GM12872 (cell line): ENCODE measurements at regions not wholly inside any gene's neighbourhood (a gene's known extent, or its start where the extent isn't known, plus 50 kb on each side); places are given as distances from the start of the nearest gene placed in this dataset.

ENCODE experiments used
- CTCF ChIP-seq: IDR thresholded peaks from 3 replicates; pipeline ENCODE4 v1.5.1; 2011; ENCODE audit warnings: low read depth, mild to moderate bottlenecking, low read length, moderate library complexity; ENCODE audit not compliant: insufficient read depth

DNA sequence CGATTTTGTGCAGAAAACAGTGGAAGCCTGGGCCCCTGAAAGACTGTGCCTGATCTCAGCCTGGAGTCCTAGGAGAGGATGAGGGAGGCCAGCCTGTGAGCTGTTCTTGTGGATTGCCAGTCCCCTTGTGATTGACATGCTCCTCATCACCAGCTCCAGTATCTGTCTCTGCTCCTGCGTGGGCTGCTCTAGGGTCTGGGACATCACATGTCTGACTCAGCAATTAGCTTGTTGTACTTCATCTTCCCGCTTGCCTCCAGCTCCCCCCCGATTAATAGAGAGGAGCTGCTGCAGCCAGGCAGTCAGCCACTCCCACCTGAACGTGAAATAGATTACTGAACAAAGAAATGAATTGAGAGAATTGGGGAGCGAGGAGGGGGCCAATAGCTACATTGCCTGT is 99.6 kb upstream of the TBX20 start:
- TF ChIP-seq CTCF: no peak

DNA sequence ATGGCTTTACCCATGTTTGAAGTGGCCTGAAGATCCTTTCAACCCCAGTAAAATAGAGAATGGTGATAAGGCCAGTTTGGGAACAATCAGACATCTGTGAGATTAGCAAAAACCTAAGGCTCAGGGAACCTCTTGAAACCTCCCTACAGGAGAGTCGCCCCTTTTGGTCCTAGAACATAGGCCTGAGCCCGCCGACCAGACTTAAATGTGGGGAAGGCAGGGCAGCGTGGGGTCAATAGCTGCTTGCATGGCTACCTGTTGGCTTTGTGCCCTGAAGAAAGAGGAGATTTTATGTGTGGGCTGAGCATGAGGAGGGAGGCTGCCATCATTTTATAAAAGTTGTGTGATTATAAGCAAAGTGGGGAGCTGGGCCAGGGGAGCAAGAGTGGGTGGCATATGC is 97.6 kb upstream of the TBX20 start:
- no peak for TF ChIP-seq CTCF

GRCh38 chr7:35348611-35349400 is 94.9 kb upstream of the TBX20 start:
- no peak for TF ChIP-seq CTCF

DNA sequence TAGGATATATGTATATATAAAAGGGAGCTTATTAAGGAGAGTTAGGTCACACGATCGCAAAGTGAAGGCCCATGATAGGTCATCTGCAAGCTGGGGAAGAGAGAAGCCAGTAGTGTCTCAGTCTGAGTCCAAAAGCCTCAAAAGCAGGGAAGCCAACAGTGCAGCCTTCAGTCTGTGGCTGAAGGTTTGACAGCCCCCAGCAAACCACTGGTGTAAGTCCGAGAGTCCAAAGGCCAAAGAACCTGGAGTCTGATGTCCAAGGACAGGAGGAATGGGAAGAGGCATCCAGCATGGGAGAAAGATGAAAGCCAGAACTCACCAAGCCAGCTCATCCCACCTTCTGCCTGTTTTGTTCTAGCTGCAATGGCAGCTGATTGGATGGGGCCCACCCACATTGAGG is 88.9 kb upstream of the TBX20 start:
- no peak for TF ChIP-seq CTCF

GRCh38 chr7:35339811-35340210 is 85.9 kb upstream of the TBX20 start:
- no peak for TF ChIP-seq CTCF

GRCh38 chr7:35336444-35336843 is 82.5 kb upstream of the TBX20 start:
- TF ChIP-seq CTCF: no peak

DNA sequence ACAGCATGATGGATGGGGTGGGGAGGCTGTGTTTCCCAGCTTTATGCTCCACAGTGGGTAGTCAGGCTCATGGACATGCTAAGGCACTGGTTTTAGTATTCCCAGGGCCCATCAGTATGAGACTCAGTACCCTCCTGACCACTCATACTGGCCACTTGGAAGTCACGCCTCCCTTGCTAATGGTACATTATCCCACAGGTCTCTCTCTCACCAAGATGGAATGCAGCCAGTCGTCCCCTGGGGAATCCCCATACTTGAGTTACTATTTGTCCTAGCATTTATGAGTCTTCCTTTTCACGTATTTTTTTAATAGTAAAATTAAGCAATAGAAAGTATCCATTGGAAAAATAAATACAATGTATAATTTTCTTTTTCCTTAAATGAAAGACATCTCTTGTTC is 80.6 kb upstream of the TBX20 start:
- no peak for TF ChIP-seq CTCF
